ENCODE measurements at regions not wholly inside any gene's neighbourhood (a gene's known extent, or its start where the extent isn't known, plus 50 kb on each side); places are given as distances from the start of the nearest gene placed in this dataset.

DNA sequence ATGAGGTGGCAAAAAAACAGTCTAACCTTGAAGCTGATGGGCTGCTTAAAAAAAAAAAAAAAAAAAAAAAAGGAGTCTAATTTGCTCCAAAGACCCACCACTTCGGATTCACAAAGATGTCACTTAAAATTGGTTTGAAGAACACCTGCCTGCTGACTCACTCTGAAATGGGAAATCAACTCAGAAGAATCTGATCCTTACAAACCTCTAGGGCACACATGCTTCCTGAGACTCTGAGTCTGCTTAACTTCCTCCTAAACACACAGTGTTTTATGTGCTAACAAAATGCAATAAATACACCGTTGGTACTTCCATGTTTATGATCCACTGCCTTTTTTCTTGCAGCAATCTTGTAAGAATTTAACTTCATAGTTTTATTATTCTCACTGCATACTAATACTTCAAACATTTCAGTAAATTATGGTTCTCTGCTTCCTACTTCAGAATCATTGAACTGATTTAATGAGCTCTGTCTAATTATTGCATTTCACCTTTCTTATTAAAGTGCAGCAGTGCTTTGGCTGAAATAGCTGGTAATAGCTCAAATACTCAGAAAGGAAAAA is 73.0 kb upstream of the FRMD4B start:
- ChIA-PET CTCF (no interaction called here), POLR2A (no interaction called here)
- no peak for DNase-seq
- TF ChIP-seq CTCF (IDR thresholded peaks at IDR 0.05; ENCODE audit: insufficient read depth in 1 of 2, low read depth in 1 of 2, low read length in 1 of 2, severe bottlenecking in 1 of 2, unreplicated experiment in 1 of 2), result no peak
- Mint-ChIP-seq H3K4me3 (ENCODE audit: unreplicated experiment) (no peak overlapping the region), H3K9me3 (ENCODE audit: unreplicated experiment) (no peaks in the 10 kb centered on the region), H3K27me3 (ENCODE audit: insufficient read depth, unreplicated experiment) (peaks cover 7% of the 10 kb centered on the region), H3K27ac (ENCODE audit: unreplicated experiment) (no peak overlapping the region), H3K36me3 (ENCODE audit: insufficient read depth, unreplicated experiment) (no peaks in the 10 kb centered on the region), H3K4me1 (ENCODE audit: low read depth, unreplicated experiment) (no peaks in the 10 kb centered on the region)
- 0 out of 2 replicates have a peak, but pooled peaks cover 7% of the 10 kb centered on the region for H3K9me3 ChIP-seq
- BruUV-seq (replicated peaks), result no TSS peak
- intact Hi-C loops (cut with micrococcal nuclease; ENCODE audit: unreplicated experiment), result no loop called here
- no peak overlapping the region for H3K4me3 ChIP-seq (ENCODE audit: low read depth, low read length)
- H3K36me3 ChIP-seq (ENCODE audit: control insufficient read depth, insufficient read depth, low read length), result no peaks in the 10 kb centered on the region
- no peaks in the 10 kb centered on the region for H3K27me3 ChIP-seq (replicated peaks; ENCODE audit: control insufficient read depth, insufficient read depth, low read length)
- H3K4me1 ChIP-seq, result no peaks in the 10 kb centered on the region

DNA sequence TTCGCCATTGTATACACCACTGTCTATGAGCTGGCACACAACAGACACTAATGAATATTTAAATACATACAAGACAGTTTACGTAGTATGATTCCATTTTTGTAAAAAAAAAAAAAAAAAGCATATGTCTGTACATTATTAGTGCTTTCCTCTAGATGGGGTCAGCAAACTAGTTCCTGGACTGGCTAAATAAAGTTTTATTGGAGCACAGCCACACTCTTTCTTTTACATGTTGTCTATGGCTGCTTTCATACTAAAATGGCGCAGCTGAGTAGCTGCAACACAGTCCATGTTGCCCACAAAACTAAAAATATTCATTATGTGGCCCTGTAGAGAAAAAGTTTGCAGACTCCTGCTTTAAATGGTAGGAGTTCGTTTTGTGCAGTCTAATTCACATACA is 70.7 kb upstream of the FRMD4B start:
- Histone ChIP-seq H3K27me3 (replicated peaks; ENCODE audit: control insufficient read depth, insufficient read depth, low read length) (no peaks in the 10 kb centered on the region), H3K4me3 (ENCODE audit: low read depth, low read length) (no peak overlapping the region), H3K4me1 (no peaks in the 10 kb centered on the region), H3K9me3 (0 out of 2 replicates have a peak, but pooled peaks cover 7% of the 10 kb centered on the region), H3K36me3 (ENCODE audit: control insufficient read depth, insufficient read depth, low read length) (no peaks in the 10 kb centered on the region)
- Mint-ChIP-seq H3K27ac (ENCODE audit: unreplicated experiment) (no peak overlapping the region), H3K9me3 (ENCODE audit: unreplicated experiment) (no peaks in the 10 kb centered on the region), H3K4me1 (ENCODE audit: low read depth, unreplicated experiment) (no peaks in the 10 kb centered on the region), H3K36me3 (ENCODE audit: insufficient read depth, unreplicated experiment) (no peaks in the 10 kb centered on the region), H3K4me3 (ENCODE audit: unreplicated experiment) (no peak overlapping the region), H3K27me3 (ENCODE audit: insufficient read depth, unreplicated experiment) (peaks cover 7% of the 10 kb centered on the region)
- TF ChIP-seq CTCF (IDR thresholded peaks at IDR 0.05; ENCODE audit: insufficient read depth in 1 of 2, low read depth in 1 of 2, low read length in 1 of 2, severe bottlenecking in 1 of 2, unreplicated experiment in 1 of 2), result no peak
- intact Hi-C loops (cut with micrococcal nuclease; ENCODE audit: unreplicated experiment), result no loop called here
- POLR2A ChIA-PET, result no interaction called here
- no peak for DNase-seq
- no TSS peak for BruUV-seq (replicated peaks)
- CTCF ChIA-PET, result no interaction called here

DNA sequence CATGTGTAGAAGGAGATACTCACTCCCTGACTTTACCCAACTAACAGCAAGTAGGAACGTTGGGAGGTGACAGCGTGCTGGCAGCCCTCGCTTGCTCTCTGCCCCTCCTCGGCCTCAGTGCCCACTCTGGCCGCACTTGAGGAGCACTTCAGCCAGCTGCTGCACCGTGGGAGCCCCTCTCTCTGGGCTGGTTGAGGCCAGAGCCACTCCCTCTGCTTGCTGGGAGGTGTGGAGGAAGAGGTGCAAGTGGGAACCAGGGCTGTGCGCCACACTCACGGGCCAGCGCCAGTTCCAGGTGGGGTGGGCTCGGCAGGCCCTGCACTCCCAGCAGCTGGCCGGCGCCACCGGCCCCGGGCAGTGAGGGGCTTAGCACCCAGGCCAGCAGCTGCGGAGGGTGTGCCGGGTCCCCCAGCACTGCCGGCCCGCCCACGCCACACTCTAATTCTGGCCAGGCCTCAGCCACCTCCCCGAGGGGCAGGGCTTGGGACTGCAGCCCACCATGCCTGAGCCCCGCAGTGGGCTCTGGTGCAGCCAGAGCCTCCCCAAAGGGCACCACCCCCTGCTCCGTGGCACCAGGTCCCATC is 68.4 kb upstream of the FRMD4B start:
- Mint-ChIP-seq H3K27ac (ENCODE audit: unreplicated experiment) (no peak overlapping the region), H3K4me3 (ENCODE audit: unreplicated experiment) (no peak overlapping the region), H3K4me1 (ENCODE audit: low read depth, unreplicated experiment) (no peaks in the 10 kb centered on the region), H3K36me3 (ENCODE audit: insufficient read depth, unreplicated experiment) (no peaks in the 10 kb centered on the region), H3K9me3 (ENCODE audit: unreplicated experiment) (no peaks in the 10 kb centered on the region), H3K27me3 (ENCODE audit: insufficient read depth, unreplicated experiment) (peaks cover 7% of the 10 kb centered on the region)
- H3K4me3 ChIP-seq (ENCODE audit: low read depth, low read length), result no peak overlapping the region
- no TSS peak for BruUV-seq (replicated peaks)
- H3K27me3 ChIP-seq (replicated peaks; ENCODE audit: control insufficient read depth, insufficient read depth, low read length), result no peaks in the 10 kb centered on the region
- ChIA-PET POLR2A (no interaction called here), CTCF (no interaction called here)
- no peaks in the 10 kb centered on the region for H3K36me3 ChIP-seq (ENCODE audit: control insufficient read depth, insufficient read depth, low read length)
- TF ChIP-seq CTCF (IDR thresholded peaks at IDR 0.05; ENCODE audit: insufficient read depth in 1 of 2, low read depth in 1 of 2, low read length in 1 of 2, severe bottlenecking in 1 of 2, unreplicated experiment in 1 of 2), result no peak
- intact Hi-C loops (cut with micrococcal nuclease; ENCODE audit: unreplicated experiment), result no loop called here
- H3K4me1 ChIP-seq, result no peaks in the 10 kb centered on the region
- H3K9me3 ChIP-seq, result 0 out of 2 replicates have a peak, but pooled peaks cover 7% of the 10 kb centered on the region
- DNase-seq, result no peak
